ENCODE measurements at regions not wholly inside any gene's neighbourhood (a gene's known extent, or its start where the extent isn't known, plus 50 kb on each side); places are given as distances from the start of the nearest gene placed in this dataset.

DNA sequence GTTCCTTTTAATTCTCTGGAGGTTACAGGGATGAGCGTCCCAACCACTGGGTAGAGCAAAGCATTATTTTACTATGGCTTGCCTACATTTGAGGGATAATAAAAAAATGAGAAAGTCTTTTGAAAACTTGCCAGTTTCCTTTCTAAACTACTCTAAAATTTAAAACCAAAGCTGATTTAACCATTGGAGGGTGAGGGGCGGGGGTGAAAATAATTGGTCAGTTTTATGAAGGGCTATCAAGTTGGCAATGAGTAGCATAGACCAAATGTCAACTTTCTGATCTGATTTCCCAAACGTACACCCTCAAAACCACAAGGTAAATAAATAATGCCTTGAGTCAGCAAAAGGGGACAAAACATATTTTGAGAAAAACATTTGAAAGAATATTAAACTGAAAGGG, 85.7 kb upstream of the STK17B start:
- Mint-ChIP-seq H3K4me1 (peaks cover 61% of the 10 kb centered on the region), H3K9me3 (peaks cover 13% of the 10 kb centered on the region), H3K27ac (peak overlapping the region; percentile 42)

DNA sequence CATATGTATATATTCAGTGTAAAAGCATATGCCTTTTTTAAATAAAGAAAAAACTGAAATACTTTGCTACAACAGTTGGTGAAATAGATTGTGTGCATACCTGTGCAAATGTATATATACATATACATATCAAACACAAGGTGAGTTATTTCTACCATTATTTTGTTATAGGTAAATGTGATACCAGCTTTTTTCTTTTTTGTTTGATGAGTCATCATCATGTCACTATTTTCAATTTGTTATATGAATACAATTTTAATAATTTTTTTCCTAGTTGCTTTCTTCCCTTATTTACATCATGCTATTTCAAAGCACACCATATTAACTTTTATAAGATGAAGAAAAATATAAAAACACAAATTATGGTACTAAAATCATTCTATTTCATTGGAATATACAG, 87.0 kb upstream of the STK17B start:
- intact Hi-C loops (cut with micrococcal nuclease), result no loop called here
- H3K36me3 Mint-ChIP-seq (ENCODE audit: low read depth), result peaks cover 2% of the 10 kb centered on the region
- peaks cover 61% of the 10 kb centered on the region for H3K4me1 Mint-ChIP-seq
- H3K27me3 Mint-ChIP-seq, result no peaks in the 10 kb centered on the region
- no peak for DNase-seq
- no peak overlapping the region for H3K4me3 Mint-ChIP-seq
- no peak overlapping the region for H3K27ac Mint-ChIP-seq
- H3K9me3 Mint-ChIP-seq, result peaks cover 6% of the 10 kb centered on the region

More for the DNA sequence above, 85.7 kb upstream of the STK17B start:
- H3K36me3 Mint-ChIP-seq (ENCODE audit: low read depth), result peaks cover 8% of the 10 kb centered on the region
- intact Hi-C loops (cut with micrococcal nuclease), result no loop called here
- H3K4me3 Mint-ChIP-seq, result no peak overlapping the region
- no peaks in the 10 kb centered on the region for H3K27me3 Mint-ChIP-seq
- no peak for DNase-seq

DNA sequence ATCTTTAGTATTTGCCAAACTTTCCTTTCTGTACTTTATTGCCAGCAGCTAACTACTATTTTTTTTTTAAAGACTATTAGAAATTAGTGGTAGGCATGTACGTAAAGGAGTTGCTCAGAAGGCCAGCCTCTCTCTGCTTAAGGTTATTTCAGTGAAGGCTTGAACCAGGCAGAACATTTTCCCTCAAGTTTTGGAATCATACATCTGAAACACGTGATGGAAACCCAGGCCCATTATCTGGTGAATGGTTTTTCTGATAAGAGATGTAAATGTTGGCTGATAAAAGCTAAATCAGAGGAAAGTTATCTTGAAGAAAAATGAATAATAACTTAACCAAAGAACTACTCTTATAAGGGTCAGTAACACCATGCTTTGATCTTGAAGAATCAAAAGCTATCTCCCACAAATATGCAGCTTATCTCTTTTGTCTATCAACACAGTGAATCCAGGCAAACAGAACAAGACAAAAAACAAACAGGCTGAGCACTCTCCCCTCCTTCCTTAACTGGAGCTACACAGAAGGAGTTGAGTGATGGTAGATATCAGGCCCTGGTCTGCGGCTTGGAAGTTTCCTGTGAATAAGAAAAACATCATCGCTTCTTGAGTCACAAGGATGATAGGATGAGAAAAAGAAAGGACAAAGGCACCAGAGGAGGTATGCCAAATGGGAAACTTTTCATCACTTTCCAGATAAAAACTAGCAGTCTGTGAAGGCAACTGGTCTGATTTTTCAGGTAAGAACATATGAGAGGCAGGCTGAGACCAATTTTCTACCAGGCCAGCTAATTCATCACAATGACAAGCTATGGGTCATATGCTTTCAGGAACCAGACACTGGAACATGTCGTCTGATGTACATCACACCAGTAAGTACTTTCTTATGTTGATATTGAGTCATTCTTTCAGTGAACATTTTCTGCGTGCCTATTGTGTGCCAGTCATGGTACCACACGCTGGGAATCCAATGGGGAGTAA, 88.4 kb upstream of the STK17B start:
- Mint-ChIP-seq H3K36me3 (ENCODE audit: low read depth) (peaks cover 2% of the 10 kb centered on the region), H3K4me3 (peak overlapping the region; percentile 75), H3K4me1 (peaks cover 55% of the 10 kb centered on the region), H3K9me3 (peaks cover 6% of the 10 kb centered on the region), H3K27me3 (no peaks in the 10 kb centered on the region), H3K27ac (peak overlapping the region; percentile 92)
- intact Hi-C loops (cut with micrococcal nuclease), result loop anchor here (1.0 to 10.0 kb wide), 7 partner anchors 7 to 725 kb away; partner anchors contain the start of genes SLC39A10 and STK17B
- DNase-seq, result peak; percentile 83

DNA sequence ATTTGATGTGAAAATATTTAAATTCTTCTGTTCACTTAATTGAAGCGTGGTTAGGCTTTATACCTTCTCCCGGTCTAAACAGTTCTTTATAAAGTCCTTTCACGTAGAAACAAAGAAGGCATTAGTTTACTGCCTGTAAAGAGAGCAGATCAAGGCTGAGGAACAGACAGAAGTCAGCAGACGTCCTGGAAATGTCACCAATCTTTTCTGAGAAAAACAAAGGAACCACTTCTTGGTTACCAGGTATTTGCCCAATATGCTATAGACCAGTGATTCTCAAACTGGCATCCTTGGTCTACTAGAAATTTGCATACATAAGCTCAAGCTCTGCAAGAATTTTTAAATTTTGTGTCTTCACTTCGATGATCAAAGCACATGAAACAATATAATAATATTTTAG, 89.2 kb upstream of the STK17B start:
- Mint-ChIP-seq H3K4me3 (peak overlapping the region; percentile 75), H3K27me3 (no peaks in the 10 kb centered on the region), H3K9me3 (peaks cover 6% of the 10 kb centered on the region), H3K36me3 (ENCODE audit: low read depth) (peaks cover 2% of the 10 kb centered on the region), H3K4me1 (peaks cover 55% of the 10 kb centered on the region), H3K27ac (peak overlapping the region; percentile 92)
- DNase-seq, result peak; percentile 83
- intact Hi-C loops (cut with micrococcal nuclease), result loop anchor here (1.0 to 10.0 kb wide), 7 partner anchors 8 to 726 kb away; partner anchors contain the start of genes SLC39A10 and STK17B

DNA sequence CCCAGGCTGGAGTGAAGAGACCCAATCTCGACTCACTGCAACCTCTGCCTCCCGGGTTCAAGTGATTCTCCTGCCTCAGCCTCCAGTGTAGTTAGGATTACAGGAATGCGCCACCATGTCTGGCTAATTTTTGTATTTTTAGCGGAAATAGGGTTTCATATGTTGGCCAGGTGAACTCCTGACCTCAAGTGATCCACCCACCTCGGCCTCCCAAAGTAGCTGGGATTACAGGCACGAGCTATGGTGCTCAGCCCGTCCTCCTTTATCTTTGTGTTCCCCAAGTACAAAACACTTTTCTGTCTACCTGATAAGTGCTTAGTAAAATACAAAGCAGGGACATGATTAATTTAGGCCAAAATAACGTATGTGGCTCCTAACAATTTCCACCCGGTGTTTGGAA, 91.2 kb upstream of the STK17B start:
- intact Hi-C loops (cut with micrococcal nuclease), result loop anchor here (1.0 to 10.0 kb wide), 5 partner anchors 14 to 728 kb away; partner anchors contain the start of gene SLC39A10

DNA sequence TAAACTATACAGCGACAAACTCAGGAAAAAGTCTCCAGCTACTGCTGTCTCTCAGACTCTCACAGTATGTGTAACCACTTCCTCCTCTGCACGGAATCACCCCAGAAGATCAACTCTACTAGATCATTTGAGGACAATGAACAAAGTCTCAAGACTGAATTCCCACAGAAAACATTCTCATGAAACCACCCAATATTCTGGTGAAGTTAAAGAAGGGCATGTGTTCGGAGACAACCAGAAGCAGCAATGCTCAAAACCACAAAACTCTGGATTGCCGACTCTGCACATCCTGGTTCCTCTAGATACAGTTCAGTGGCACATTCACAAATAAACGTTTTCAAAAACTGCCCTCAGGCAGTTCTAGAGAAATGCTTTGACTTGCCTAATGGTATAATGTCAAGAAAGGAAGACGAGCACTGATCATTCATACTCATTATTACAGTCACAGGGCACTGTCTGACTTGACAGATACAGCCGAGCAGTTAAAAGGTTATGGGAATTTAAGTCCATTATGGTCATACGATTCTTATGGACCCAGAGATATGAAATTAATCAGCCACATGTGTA, 91.9 kb upstream of the STK17B start:
- peak; percentile 89 for DNase-seq
- no peaks in the 10 kb centered on the region for H3K27me3 Mint-ChIP-seq
- peaks cover 58% of the 10 kb centered on the region for H3K4me1 Mint-ChIP-seq
- peak overlapping the region; percentile 72 for H3K4me3 Mint-ChIP-seq
- peaks cover 3% of the 10 kb centered on the region for H3K36me3 Mint-ChIP-seq (ENCODE audit: low read depth)
- H3K9me3 Mint-ChIP-seq, result no peaks in the 10 kb centered on the region
- peak overlapping the region; percentile 93 for H3K27ac Mint-ChIP-seq
- intact Hi-C loops (cut with micrococcal nuclease), result loop anchor here (1.0 to 10.0 kb wide), 5 partner anchors 13 to 728 kb away; partner anchors contain the start of gene SLC39A10

More for the DNA sequence above, 91.2 kb upstream of the STK17B start:
- H3K27ac Mint-ChIP-seq, result peak overlapping the region; percentile 93
- no peaks in the 10 kb centered on the region for H3K27me3 Mint-ChIP-seq
- H3K4me1 Mint-ChIP-seq, result peaks cover 57% of the 10 kb centered on the region
- H3K9me3 Mint-ChIP-seq, result no peaks in the 10 kb centered on the region
- DNase-seq, result peak; percentile 71
- peaks cover 3% of the 10 kb centered on the region for H3K36me3 Mint-ChIP-seq (ENCODE audit: low read depth)
- H3K4me3 Mint-ChIP-seq, result peak overlapping the region; percentile 72

DNA sequence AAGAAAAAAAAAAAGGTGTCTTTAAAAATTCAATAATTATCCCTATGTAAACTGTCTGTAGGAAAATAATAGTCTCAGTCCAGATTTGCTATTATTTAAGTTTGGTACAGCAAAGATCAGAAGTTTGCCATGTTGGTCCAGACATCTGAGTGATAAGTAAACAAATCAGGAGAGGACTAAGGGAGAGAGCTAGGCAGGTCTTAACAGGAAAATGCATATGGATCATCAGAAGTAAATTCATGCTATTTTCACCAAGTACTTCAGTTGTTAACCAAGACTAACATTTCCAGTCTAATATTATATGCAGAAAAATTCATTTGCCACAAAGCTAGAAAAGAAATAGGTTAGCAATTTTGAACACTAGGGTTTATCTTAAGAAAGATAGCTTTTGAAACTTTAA, 95.0 kb upstream of the STK17B start:
- peaks cover 50% of the 10 kb centered on the region for H3K4me1 Mint-ChIP-seq
- no peak for DNase-seq
- H3K36me3 Mint-ChIP-seq (ENCODE audit: low read depth), result peaks cover 5% of the 10 kb centered on the region
- H3K27me3 Mint-ChIP-seq, result no peaks in the 10 kb centered on the region
- intact Hi-C loops (cut with micrococcal nuclease), result loop anchor here (5.0 to 10.0 kb wide), 2 partner anchors 34 to 732 kb away; no protein-coding TSS in a partner anchor
- H3K9me3 Mint-ChIP-seq, result no peaks in the 10 kb centered on the region
- H3K27ac Mint-ChIP-seq, result no peak overlapping the region
- H3K4me3 Mint-ChIP-seq, result no peak overlapping the region

DNA sequence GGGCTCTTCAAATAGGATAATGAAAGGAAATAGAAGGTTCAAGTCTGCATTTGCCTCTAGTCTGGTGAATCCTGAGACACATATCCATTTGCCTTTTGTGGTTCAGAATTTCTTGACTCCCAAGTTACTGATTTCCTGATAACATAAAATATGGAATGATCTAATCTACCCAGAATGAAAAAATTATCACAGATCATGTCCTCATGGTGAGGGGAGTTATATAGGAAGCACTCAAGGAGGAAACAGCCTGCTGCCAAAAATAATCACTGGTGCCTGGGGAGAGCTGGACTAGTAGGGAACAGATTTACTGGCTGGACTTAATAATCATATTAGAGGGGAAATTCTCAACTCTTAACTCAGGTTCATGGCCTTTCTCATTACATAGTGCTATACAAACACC, 95.5 kb upstream of the STK17B start:
- peaks cover 5% of the 10 kb centered on the region for H3K36me3 Mint-ChIP-seq (ENCODE audit: low read depth)
- H3K4me1 Mint-ChIP-seq, result peaks cover 50% of the 10 kb centered on the region
- DNase-seq, result no peak
- no peaks in the 10 kb centered on the region for H3K27me3 Mint-ChIP-seq
- H3K4me3 Mint-ChIP-seq, result no peak overlapping the region
- no peak overlapping the region for H3K27ac Mint-ChIP-seq
- intact Hi-C loops (cut with micrococcal nuclease), result loop anchor here (1.0 to 10.0 kb wide), 3 partner anchors 8 to 732 kb away; no protein-coding TSS in a partner anchor
- H3K9me3 Mint-ChIP-seq, result no peaks in the 10 kb centered on the region

DNA sequence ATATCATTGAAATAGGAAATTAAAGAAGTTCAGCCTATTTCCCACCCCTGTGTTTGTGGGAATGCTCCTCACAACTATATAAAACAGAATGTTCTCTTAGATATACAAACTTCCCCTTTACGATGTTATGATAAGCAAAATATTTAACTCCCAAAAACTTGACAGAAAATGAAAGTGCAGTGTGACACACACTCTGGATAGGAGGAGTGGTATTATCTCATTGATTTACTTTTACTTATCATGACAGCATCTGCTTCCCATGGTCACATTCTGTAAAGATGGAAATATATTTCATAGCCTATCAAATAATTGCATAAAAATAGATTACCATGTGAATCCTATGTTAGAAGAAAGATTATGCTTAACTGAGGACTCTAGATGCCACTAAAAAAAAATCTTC, 96.6 kb upstream of the STK17B start:
- peaks cover 40% of the 10 kb centered on the region for H3K4me1 Mint-ChIP-seq

DNA sequence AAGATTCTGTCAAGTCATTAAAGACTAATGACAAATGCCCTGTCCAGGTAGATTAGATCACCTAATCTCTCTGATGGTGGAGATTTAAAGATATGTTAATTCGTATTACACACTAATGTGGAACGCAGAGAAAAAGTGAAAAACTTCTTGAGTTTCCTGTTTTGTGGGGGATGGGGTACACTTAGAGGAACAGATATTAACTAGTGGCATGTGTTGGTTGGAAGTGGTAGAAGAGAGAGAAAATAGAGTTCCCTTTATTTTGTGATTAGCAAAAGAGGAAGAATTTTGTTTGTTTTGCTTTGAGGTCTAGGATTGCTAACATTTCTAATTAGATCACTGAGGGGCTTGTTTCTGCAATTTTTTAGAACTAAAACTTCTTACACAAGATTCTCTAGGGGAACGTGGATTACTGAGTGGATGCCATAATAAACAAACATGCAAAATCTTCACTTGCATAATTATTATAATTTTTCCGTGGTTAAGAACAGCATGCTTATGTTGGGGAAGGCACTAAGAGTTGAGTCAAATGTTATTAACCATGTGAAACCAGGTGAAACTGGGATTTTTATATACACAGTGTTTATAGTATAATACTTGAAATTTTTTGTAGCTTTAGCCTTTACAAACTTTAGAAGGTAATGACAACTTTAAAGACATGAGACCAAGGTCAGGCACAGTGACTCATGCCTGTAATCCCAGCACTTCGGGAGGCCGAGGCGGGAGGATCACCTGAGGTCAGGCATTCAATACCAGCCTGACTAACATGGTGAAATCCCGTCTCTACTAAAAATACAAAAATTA, 97.4 kb upstream of the STK17B start:
- Mint-ChIP-seq H3K36me3 (ENCODE audit: low read depth) (peaks cover 5% of the 10 kb centered on the region), H3K27me3 (no peaks in the 10 kb centered on the region), H3K9me3 (no peaks in the 10 kb centered on the region), H3K4me3 (peak overlapping the region; percentile 65), H3K4me1 (peaks cover 36% of the 10 kb centered on the region), H3K27ac (peak overlapping the region; percentile 65)
- intact Hi-C loops (cut with micrococcal nuclease), result loop anchor here (1.0 to 10.0 kb wide), 5 partner anchors 8 to 734 kb away; no protein-coding TSS in a partner anchor
- DNase-seq, result no peak

More for the DNA sequence above, 96.6 kb upstream of the STK17B start:
- peak overlapping the region; percentile 65 for H3K27ac Mint-ChIP-seq
- no peaks in the 10 kb centered on the region for H3K9me3 Mint-ChIP-seq
- H3K4me3 Mint-ChIP-seq, result peak overlapping the region; percentile 65
- H3K36me3 Mint-ChIP-seq (ENCODE audit: low read depth), result peaks cover 5% of the 10 kb centered on the region
- no peak for DNase-seq
- intact Hi-C loops (cut with micrococcal nuclease), result loop anchor here (1.0 to 10.0 kb wide), 5 partner anchors 8 to 733 kb away; no protein-coding TSS in a partner anchor
- no peaks in the 10 kb centered on the region for H3K27me3 Mint-ChIP-seq

DNA sequence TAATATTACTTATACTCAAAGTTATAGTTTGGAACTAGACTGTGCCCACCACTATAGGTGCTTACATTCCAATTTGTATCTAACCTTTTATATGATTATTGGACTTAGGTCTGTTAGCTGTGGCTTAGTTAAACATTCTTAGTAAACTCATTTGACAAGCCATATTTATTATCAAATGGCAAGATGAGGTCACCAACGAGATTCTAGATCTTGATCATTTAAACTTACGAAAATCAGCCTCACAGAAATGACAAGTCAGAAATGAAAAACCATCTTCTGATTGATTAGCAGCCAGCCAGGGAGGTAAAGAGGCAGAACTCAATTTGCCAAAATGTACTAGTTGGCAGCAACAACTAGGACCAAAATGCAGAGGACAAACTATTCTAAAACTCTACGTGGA, 100.4 kb upstream of the STK17B start:
- Mint-ChIP-seq H3K9me3 (no peaks in the 10 kb centered on the region), H3K27ac (no peak overlapping the region), H3K27me3 (no peaks in the 10 kb centered on the region), H3K36me3 (ENCODE audit: low read depth) (peaks cover 1% of the 10 kb centered on the region), H3K4me3 (no peak overlapping the region), H3K4me1 (peaks cover 54% of the 10 kb centered on the region)
- DNase-seq, result no peak
- intact Hi-C loops (cut with micrococcal nuclease), result no loop called here

DNA sequence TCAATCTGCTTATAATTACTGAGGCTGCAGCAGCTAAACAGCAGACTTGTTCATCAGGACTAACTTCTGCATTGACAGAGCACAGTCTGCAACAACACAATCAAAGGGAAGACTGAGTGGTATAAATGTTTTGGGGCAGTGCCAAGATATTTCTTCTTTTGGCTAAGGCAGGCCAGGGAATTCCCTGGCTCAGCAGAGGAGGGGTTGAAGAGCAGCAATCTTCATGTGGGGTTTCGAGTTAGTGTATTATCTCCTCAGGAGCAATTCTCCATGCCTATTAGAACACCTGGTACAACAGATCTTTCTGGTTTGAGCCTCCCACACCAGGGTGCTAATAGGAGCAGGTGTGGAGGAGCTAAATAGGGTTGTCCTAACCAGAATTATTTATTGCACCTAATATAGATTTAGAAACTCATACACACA, 103.0 kb upstream of the STK17B start:
- peak; percentile 62 for DNase-seq
- peak overlapping the region; percentile 17 for H3K27ac Mint-ChIP-seq
- H3K9me3 Mint-ChIP-seq, result no peaks in the 10 kb centered on the region
- H3K27me3 Mint-ChIP-seq, result no peaks in the 10 kb centered on the region
- H3K4me3 Mint-ChIP-seq, result peak overlapping the region; percentile 29
- peaks cover 3% of the 10 kb centered on the region for H3K36me3 Mint-ChIP-seq (ENCODE audit: low read depth)
- intact Hi-C loops (cut with micrococcal nuclease), result no loop called here
- H3K4me1 Mint-ChIP-seq, result peaks cover 50% of the 10 kb centered on the region

Data from activated CD4-positive, alpha-beta T cell treated with anti-CD3 and anti-CD28 coated beads, Interleukin-2, amount 10 ng/mL, durations not matched to agents 24 days and 14 days (primary cell).